Suppressor macrophage (primary cell): ENCODE measurements at regions not wholly inside any gene's neighbourhood (a gene's known extent, or its start where the extent isn't known, plus 50 kb on each side); places are given as distances from the start of the nearest gene placed in this dataset.

ENCODE experiments used
- DNase-seq, 4 experiments: peaks; one replicate each; pipeline ENCODE4 v3.0.0-alpha.2; 2020 to 2022

GRCh38 chr2:111702119-111702803, 181.7 kb downstream of the ANAPC1 start:
- peak; percentile 69 to 82 (median 76) for DNase-seq

GRCh38 chr2:111702804-111703196, 181.2 kb downstream of the ANAPC1 start:
- DNase-seq = no peak

- DNase-seq = no peak
Measured at GRCh38 chr2:111703759-111704158, 180.2 kb downstream of the ANAPC1 start.

- DNase-seq = peak; percentile 59 to 84 (median 74)
Measured at GRCh38 chr2:111704246-111704645, 179.7 kb downstream of the ANAPC1 start.

GRCh38 chr2:111705239-111705638, 178.8 kb downstream of the ANAPC1 start:
- no peak for DNase-seq

DNA sequence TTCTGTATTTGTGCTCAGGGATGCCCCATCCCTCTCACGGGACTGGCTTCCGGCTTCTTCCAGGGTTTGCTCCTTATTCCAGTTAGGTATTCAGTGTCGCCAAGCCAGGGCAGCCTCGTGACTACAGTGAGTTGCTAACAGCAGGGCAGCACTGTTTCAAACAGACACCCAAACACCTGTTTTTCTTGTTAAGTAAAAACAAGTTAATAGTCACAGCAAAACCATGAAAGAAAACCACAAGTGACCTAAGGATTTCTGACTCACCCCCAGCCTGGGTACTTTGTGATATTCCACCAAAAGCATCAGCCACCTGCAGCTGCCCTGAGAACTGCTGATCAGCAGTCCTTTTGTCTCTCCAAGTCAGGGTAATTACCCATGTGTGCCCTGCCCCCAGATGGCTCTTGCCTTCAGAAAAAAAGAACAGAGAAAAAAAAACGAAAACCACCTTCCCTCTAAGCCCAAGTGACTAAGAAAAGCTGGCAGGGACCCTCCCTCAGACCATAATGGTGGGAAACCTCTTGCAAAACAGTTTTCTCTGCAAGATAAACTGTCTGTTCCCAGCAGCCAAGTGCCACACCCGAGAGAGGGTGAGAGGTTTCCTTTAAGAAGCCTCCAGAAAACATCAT, 178.2 kb downstream of the ANAPC1 start:
- peak; percentile 32 to 56 (median 44) for DNase-seq

DNA sequence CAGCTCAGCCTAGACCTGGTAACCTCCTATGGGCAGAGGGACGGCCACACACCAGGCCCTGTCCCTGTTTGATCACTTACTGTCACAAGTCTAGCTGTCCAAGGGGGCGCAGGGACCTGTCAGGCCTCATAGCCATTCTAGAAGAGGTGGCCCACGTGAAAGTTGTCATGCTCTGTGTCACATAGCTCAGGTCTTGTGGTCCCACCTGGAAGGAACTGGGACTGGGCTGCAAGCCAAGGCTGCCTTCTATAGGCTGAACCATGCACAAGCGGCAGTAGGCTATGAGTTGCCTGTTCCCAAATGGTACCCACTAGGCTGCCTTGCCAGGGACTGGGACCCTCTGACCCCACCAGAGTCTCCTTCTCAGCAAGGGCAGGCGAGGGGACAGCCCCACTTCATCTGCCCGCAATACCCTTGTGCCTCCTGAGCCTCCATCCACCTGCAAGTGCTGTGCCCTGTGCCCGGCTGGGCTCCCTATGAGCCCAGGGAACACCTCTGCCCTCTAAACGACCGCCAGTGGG, 177.5 kb downstream of the ANAPC1 start:
- DNase-seq = no peak

DNA sequence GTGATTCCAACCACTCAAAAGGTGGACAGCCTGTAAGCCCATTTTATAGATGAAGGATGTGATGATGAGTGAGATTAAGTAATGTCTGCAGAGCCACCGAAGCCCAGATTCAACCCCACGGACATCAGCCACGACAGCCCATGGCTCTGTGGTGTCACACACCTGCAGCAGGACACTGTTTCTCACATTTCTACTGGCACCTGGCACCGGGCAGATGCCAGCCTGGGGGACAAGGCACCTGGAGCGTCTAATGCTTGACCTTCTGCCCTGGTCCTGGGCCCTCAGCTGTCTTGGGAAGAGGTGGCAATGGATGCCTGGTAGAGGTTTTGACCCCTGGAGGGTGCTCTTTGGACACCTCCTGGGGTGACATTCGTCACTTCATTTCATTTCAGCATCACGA, 176.3 kb downstream of the ANAPC1 start:
- DNase-seq = no peak

DNA sequence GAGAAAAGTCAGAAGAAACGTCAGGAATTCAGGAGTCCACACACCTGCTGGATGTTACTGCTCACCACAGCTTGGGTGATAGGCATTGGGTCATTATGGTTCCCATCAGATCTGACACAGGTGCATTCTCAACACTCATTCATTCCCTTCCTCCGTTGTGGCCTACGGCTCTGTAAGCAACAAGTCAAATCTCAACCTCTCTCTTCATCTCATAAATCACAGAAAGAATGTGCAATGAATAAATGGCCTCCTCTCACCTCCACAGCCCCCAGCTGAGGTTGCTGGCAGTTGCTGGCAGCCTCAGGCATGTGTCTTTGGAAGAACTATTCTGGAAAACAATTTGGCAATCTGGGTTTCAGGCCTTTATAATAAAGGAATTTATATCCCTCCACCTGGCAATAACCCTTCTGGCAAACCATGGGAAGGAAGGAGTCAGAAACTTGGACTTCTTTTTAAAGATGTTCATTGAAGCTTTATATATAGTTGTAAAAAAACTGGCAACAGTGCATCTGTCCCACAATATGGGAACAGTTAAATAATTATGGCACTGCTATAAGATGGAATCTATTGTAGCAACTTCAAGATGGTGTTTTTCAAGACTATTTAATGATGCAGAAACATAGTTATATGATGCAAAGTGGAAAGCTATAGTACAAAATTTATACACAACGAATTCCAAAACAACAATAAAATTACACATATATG, 175.4 kb downstream of the ANAPC1 start:
- DNase-seq = no peak

GRCh38 chr2:111709321-111709720, 174.7 kb downstream of the ANAPC1 start:
- no peak for DNase-seq

DNA sequence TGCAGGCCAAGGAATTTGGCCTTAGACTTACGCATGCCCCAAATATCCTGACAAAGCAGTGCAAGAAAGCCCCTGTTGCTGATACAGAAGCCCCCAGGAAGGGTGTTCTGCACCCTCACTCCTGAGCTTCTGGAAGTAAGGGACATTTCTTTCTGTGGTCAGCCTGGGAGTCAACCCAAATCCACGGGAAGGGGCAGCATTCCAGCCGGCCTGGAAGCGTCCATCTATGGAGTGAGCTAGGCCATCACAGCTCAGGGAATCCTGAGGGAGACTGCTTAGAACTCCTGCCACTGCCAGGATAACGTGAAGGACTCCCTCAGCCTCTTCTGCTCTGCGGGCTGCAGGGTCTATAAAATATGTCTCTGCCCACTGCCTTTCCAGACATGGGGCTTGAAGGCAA, 173.9 kb downstream of the ANAPC1 start:
- DNase-seq = no peak

DNA sequence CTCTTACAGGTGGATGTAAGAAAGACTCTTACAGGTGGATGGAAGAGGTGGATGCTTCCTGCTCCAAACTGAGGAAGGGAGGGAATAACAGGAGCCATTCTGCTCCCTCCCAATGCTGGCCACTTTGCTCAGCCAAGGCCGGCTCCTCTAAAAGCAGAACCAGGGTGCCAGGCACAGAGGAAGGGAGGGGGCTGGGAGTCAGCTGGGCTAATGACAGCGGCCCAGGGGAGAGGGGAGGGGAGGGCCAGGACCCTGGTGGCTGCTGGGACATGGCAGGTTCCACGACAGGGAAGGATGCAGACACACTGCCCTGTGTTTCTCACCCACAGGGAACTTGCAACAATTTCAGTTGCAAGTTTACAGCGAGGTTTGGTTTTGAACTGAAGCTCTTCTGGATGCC, 173.4 kb downstream of the ANAPC1 start:
- peak in 2 of 4 experiments; percentile 16 to 39 for DNase-seq

GRCh38 chr2:111711270-111711669, 172.7 kb downstream of the ANAPC1 start:
- no peak for DNase-seq

GRCh38 chr2:111712361-111712760, 171.6 kb downstream of the ANAPC1 start:
- DNase-seq = no peak

GRCh38 chr2:111712940-111713515, 171.0 kb downstream of the ANAPC1 start:
- DNase-seq = peak in 3 of 4 experiments; percentile 21 to 59 (median 51)

- DNase-seq = no peak
Measured at GRCh38 chr2:111715987-111716904, 167.7 kb downstream of the ANAPC1 start.

GRCh38 chr2:111716905-111717775, 166.9 kb downstream of the ANAPC1 start:
- no peak for DNase-seq
